Heart left ventricle (tissue), 13 donors: ENCODE measurements at regions not wholly inside any gene's neighbourhood (a gene's known extent, or its start where the extent isn't known, plus 50 kb on each side); places are given as distances from the start of the nearest gene placed in this dataset.

Experiments
- CTCF ChIP-seq, 12 donors: fragments of 200-600 bp; sonication (generic) in 4 of 12; IDR thresholded peaks; one replicate each; pipeline versions ENCODE4 v1.5.0 to v1.8.0; 2018 to 2022; ENCODE audit warnings: antibody characterized with exemption in 12 of 12, mild to moderate bottlenecking in 5 of 12
- POLR2A ChIP-seq, 2 donors: fragments of 450-650 bp; IDR thresholded peaks; one replicate each; pipeline ENCODE4 v1.6.1; 2017; ENCODE audit warnings: antibody characterized with exemption in 2 of 2, mild to moderate bottlenecking in 2 of 2, moderate library complexity in 2 of 2
- donor health status: ischemic (EF 13 %, LVEDD 7.1; RV severe dilation, severe dysfunction).
- donor health status: DM: no; HTN: yes; CAD: no.
- donor health status: DM: no; HTN: no; CAD: no.
- donor health status: ischemic (EF 25% LVEDD 6.9; RV normal size, moderate dysfunction).
- donor health status: ischemic (EF 25% LVEDD 5.7; RV mildly dilated, moderate dysfunction).
- donor health status: ischemic (EF 35%, LVEDD 5.7; RV mildly dilated, moderate dysfunction).
- donor health status: nonischemic (EF 11% LVEDD 7.7; RV severe dilation, severe dysfunction).
- donor health status: DM: yes; HTN: yes; CAD: no.
- donor health status: PGD.
- donor health status: ischemic (EF 29% LVEDD 5.4; RV normal size, mild dysfunction).
- donor health status: nonischemic (EF 23%, LVEDD 6.1; RV moderate dilation, normal function).

GRCh38 chr11:91310085-91310484 is 914.5 kb upstream of the FAT3 start:
- TF ChIP-seq CTCF (IDR thresholded peaks at IDR 0.05) (no peak), POLR2A (IDR thresholded peaks at IDR 0.05) (no peak)
